CD8-positive, alpha-beta memory T cell (primary cell): ENCODE measurements at regions not wholly inside any gene's neighbourhood (a gene's known extent, or its start where the extent isn't known, plus 50 kb on each side); places are given as distances from the start of the nearest gene placed in this dataset.
"Not testable (repeated sequence)": the region's sequence is repeated elsewhere in the genome, so short reads cannot be mapped to it uniquely, and the experiment has no call there.

ENCODE experiments used
- CTCF ChIA-PET: fragments of 350-600 bp; sonication (Branson Sonifier 250); formaldehyde crosslinking; loops from one replicate; lab custom pipeline; 2021; ENCODE audit warnings: antibody characterized with exemption; lab: Charles Lee
- POLR2A ChIA-PET: fragments of 350-600 bp; sonication (Branson Sonifier 250); formaldehyde crosslinking; loops from one replicate; lab custom pipeline; 2021; ENCODE audit warnings: antibody characterized with exemption; lab: Charles Lee
- DNase-seq, 5 donors: peaks; one replicate each; pipeline versions ENCODE4 v3.0.0 to v3.0.0-alpha.2; 2020 to 2022; ENCODE audit warnings: mixed read lengths in 1 of 5
- H3K27ac ChIP-seq: one replicate; pipeline ENCODE4 v1.7.0; 2013; ENCODE audit warnings: low read depth, mild to moderate bottlenecking, low read length, moderate library complexity
- H3K27me3 ChIP-seq: 2 replicates; pipeline ENCODE4 v1.7.0; 2013; ENCODE audit warnings: low read length, mild to moderate bottlenecking; ENCODE audit not compliant: insufficient read depth, poor library complexity, severe bottlenecking
- H3K36me3 ChIP-seq: 2 replicates; pipeline ENCODE4 v1.7.0; 2013; ENCODE audit warnings: mild to moderate bottlenecking, low read length, moderate library complexity; ENCODE audit not compliant: insufficient read depth
- H3K4me1 ChIP-seq: 2 replicates; pipeline ENCODE4 v1.7.0; 2013; ENCODE audit warnings: mild to moderate bottlenecking, low read length, moderate library complexity; ENCODE audit not compliant: insufficient read depth
- H3K4me3 ChIP-seq: 2 replicates; pipeline ENCODE4 v1.7.0; 2013; ENCODE audit warnings: mild to moderate bottlenecking, low read length
- H3K9me3 ChIP-seq: 2 replicates; pipeline ENCODE4 v1.7.0; 2013; ENCODE audit warnings: mild to moderate bottlenecking, low read length
- H3K27ac Mint-ChIP-seq, 8 donors: one replicate each; pipeline ENCODE4 v1.8.0; 2020 to 2021; ENCODE audit warnings: mixed read lengths in 8 of 8, mild to moderate bottlenecking in 6 of 8, inconsistent platforms in 3 of 8, moderate library complexity in 3 of 8
- H3K27me3 Mint-ChIP-seq, 2 donors: one replicate each; pipeline ENCODE4 v1.8.0; 2020 to 2021; ENCODE audit warnings: mixed read lengths in 2 of 2, mild to moderate bottlenecking in 1 of 2, moderate library complexity in 1 of 2
- H3K36me3 Mint-ChIP-seq, 3 donors: one replicate each; pipeline ENCODE4 v1.8.0; 2020 to 2021; ENCODE audit warnings: mixed read lengths in 3 of 3, inconsistent platforms in 1 of 3, mild to moderate bottlenecking in 1 of 3
- H3K4me1 Mint-ChIP-seq, 3 donors: one replicate each; pipeline ENCODE4 v1.8.0; 2020 to 2021; ENCODE audit warnings: mixed read lengths in 3 of 3, inconsistent platforms in 1 of 3, mild to moderate bottlenecking in 1 of 3
- H3K4me3 Mint-ChIP-seq, 7 donors: one replicate each; pipeline ENCODE4 v1.8.0; 2020 to 2021; ENCODE audit warnings: mixed read lengths in 7 of 7, mild to moderate bottlenecking in 6 of 7, moderate library complexity in 4 of 7, inconsistent platforms in 2 of 7
- H3K9me3 Mint-ChIP-seq, 5 donors: one replicate each; pipeline ENCODE4 v1.8.0; 2020 to 2022; ENCODE audit warnings: mixed read lengths in 5 of 5, mild to moderate bottlenecking in 3 of 5, moderate library complexity in 2 of 5, inconsistent platforms in 1 of 5

DNA sequence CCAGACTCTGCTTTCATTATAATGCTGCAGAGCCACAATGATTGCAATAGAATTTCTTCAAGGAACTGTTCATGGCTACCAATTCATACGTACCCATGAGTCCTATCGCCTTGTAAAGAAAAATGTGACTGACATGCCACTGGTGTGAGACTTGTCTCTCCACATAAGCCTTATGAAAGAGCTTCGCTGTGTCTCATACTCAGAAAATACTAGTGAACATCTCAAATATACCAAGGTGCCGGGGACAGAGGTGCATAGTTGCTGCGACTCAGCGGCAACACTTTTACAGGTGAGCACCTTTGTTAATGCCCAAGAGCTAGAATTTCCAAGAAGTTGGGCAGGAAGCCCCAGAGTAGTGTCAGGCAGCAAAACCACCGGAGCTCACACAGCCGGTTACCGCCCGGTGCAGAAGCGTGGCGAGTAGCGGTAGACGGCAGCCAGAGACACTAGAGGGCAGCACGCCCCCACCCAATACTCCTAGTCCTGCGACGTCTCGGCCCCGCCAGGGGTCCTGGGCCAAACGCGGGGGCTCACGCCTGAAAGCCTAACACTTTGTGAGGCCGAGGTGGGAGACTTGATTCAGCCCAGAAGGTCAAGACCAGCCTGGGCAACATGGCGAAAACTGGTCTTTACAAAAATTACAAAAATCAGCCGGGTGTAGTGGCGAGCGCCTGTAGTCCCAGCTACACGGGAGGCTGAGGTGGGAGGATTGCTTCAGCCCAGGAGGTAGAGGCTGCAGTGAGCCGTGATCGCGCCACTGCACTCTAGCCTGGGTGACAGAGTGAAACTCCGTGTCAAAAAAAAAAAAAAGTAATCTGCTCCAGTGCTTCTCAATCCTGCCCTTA, 50.5 kb upstream of the CCL21 start:
- H3K36me3 Mint-ChIP-seq, H3K4me3 Mint-ChIP-seq: not testable (repeated sequence)

More for the DNA sequence above, 50.5 kb upstream of the CCL21 start:
- CTCF ChIA-PET, result interaction anchor here (0.9 to 1.1 kb wide), 2 partner anchors 139 to 644 kb away, joined by 3 read pairs; no protein-coding TSS in a partner anchor
- H3K4me1 Mint-ChIP-seq, H3K36me3 ChIP-seq, H3K27me3 ChIP-seq, H3K9me3 ChIP-seq, POLR2A ChIA-PET, H3K9me3 Mint-ChIP-seq, H3K4me3 ChIP-seq, H3K27ac ChIP-seq, H3K27ac Mint-ChIP-seq, H3K4me1 ChIP-seq: not testable (repeated sequence)
- peak in 1 of 5 donors; percentile 4 for DNase-seq
- H3K27me3 Mint-ChIP-seq, result peaks cover 20 to 47% of the 10 kb centered on the region in 2 donors
